T-helper 17 cell (primary cell): ENCODE measurements at regions not wholly inside any gene's neighbourhood (a gene's known extent, or its start where the extent isn't known, plus 50 kb on each side); places are given as distances from the start of the nearest gene placed in this dataset.
"Not testable (repeated sequence)": the region's sequence is repeated elsewhere in the genome, so short reads cannot be mapped to it uniquely, and the experiment has no call there.

Experiments
- ATAC-seq: fragments of 150-1000 bp; cut with Tn5 transposase; 2 replicates; pipeline ENCODE4 v1.10.0; 2021; ENCODE audit warnings: mild to moderate bottlenecking, moderate library complexity
- DNase-seq, 3 donors: peaks; one replicate each; pipeline versions ENCODE4 v3.0.0 to v3.0.0-alpha.2; 2020 to 2021
- H3K9me3 ChIP-seq: one replicate; pipeline ENCODE4 v1.7.0; 2013; ENCODE audit warnings: low read length, mild to moderate bottlenecking; ENCODE audit not compliant: control insufficient read depth, poor library complexity, severe bottlenecking
- H3K27ac Mint-ChIP-seq: one replicate; pipeline ENCODE4 v1.8.0; 2022; ENCODE audit warnings: mild to moderate bottlenecking, moderate library complexity, mixed read lengths
- H3K27me3 Mint-ChIP-seq: one replicate; pipeline ENCODE4 v1.8.0; 2022; ENCODE audit warnings: mixed read lengths
- H3K36me3 Mint-ChIP-seq: one replicate; pipeline ENCODE4 v1.8.0; 2022; ENCODE audit warnings: low read depth, mixed read lengths
- H3K4me1 Mint-ChIP-seq: one replicate; pipeline ENCODE4 v1.8.0; 2022; ENCODE audit warnings: mild to moderate bottlenecking, mixed read lengths
- H3K4me3 Mint-ChIP-seq: one replicate; pipeline ENCODE4 v1.8.0; 2022; ENCODE audit warnings: mild to moderate bottlenecking, moderate library complexity, mixed read lengths

DNA sequence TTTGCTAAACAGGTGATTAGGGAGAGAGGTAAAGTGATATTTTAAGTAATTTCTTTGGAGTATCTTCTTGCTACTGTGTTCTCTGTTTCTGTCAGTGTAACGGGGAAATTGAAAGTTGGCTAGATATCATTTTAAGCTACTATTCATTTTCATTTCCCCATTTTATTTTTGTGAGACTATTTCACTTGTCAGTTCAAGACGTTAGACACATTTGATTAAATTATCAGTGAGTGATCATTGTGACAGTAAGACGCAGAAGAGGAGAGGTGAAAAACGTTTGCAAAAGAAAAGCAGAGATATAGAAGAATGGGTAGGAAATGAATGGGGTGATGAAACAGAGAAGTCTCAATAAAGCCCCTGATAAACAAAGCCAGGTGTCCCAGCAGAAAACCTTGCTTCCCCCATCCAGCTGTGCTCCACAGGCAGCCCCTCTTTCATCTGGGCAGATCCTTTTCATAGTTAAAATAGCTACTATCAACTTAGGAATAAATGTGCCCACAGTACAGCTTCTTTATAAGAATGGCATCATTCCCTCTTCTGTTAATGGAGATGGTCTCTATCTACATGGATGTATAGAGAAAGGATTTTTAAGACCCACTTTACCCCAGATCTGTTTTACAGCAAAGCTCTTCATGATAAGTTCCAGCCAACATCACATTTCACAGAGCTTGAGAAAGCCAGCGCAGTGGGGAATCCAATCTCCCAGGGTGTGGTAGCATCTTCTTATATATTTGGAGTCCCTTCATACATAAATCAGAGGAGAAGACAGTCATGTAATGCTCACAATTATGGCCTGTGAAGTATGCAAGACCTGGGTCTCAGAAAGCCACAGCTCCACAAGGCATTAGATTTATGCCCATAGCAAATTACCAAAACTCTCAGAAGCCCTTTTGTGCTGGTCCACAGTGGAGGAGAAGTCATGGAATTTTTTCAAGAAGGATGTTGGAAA, 138.1 kb upstream of the ITGB1 start:
- Mint-ChIP-seq H3K36me3 (peaks cover 2% of the 10 kb centered on the region), H3K4me3 (no peak overlapping the region), H3K4me1 (peaks cover 26% of the 10 kb centered on the region), H3K27ac (peak overlapping the region; percentile 59), H3K27me3 (no peaks in the 10 kb centered on the region)
- no peak for ATAC-seq
- H3K9me3 ChIP-seq: no peaks in the 10 kb centered on the region
- no peak for DNase-seq

GRCh38 chr10:33094263-33095051, 136.4 kb upstream of the ITGB1 start:
- Mint-ChIP-seq H3K36me3 (peaks cover 8% of the 10 kb centered on the region), H3K27ac (peak overlapping the region; percentile 0), H3K4me3 (no peak overlapping the region), H3K4me1 (peaks cover 18% of the 10 kb centered on the region), H3K27me3 (no peaks in the 10 kb centered on the region)
- peaks cover 7% of the 10 kb centered on the region for H3K9me3 ChIP-seq
- ATAC-seq: no peak
- DNase-seq: no peak

- peaks cover 11% of the 10 kb centered on the region for H3K9me3 ChIP-seq
- ATAC-seq: no peak
- no peak overlapping the region for H3K27ac Mint-ChIP-seq
- H3K36me3 Mint-ChIP-seq: peaks cover 8% of the 10 kb centered on the region
- H3K4me1 Mint-ChIP-seq: peaks cover 13% of the 10 kb centered on the region
- no peak overlapping the region for H3K4me3 Mint-ChIP-seq
- no peaks in the 10 kb centered on the region for H3K27me3 Mint-ChIP-seq
- DNase-seq: no peak
These were observed 135.3 kb upstream of the ITGB1 start for GRCh38 chr10:33093362-33093761.

- peaks cover 16% of the 10 kb centered on the region for H3K4me1 Mint-ChIP-seq
- H3K27me3 Mint-ChIP-seq: no peaks in the 10 kb centered on the region
- DNase-seq (no peak), ATAC-seq (no peak)
- H3K9me3 ChIP-seq: peaks cover 15% of the 10 kb centered on the region
- peaks cover 11% of the 10 kb centered on the region for H3K36me3 Mint-ChIP-seq
- no peak overlapping the region for H3K4me3 Mint-ChIP-seq
- H3K27ac Mint-ChIP-seq: no peak overlapping the region
These were observed 134.6 kb upstream of the ITGB1 start for GRCh38 chr10:33092596-33092995.

GRCh38 chr10:33091201-33091600, 133.2 kb upstream of the ITGB1 start:
- H3K4me1 Mint-ChIP-seq: peaks cover 17% of the 10 kb centered on the region
- peaks cover 15% of the 10 kb centered on the region for H3K9me3 ChIP-seq
- no peak overlapping the region for H3K27ac Mint-ChIP-seq
- peaks cover 11% of the 10 kb centered on the region for H3K36me3 Mint-ChIP-seq
- no peaks in the 10 kb centered on the region for H3K27me3 Mint-ChIP-seq
- no peak for ATAC-seq
- no peak overlapping the region for H3K4me3 Mint-ChIP-seq
- no peak for DNase-seq

GRCh38 chr10:33088990-33089389, 131.0 kb upstream of the ITGB1 start:
- H3K9me3 ChIP-seq: peaks cover 22% of the 10 kb centered on the region
- no peaks in the 10 kb centered on the region for H3K27me3 Mint-ChIP-seq
- peak overlapping the region; percentile 64 for H3K27ac Mint-ChIP-seq
- peaks cover 16% of the 10 kb centered on the region for H3K4me1 Mint-ChIP-seq
- ATAC-seq (no peak), DNase-seq (no peak)
- H3K4me3 Mint-ChIP-seq: no peak overlapping the region
- H3K36me3 Mint-ChIP-seq: peaks cover 11% of the 10 kb centered on the region

GRCh38 chr10:33087922-33088321, 129.9 kb upstream of the ITGB1 start:
- Mint-ChIP-seq H3K36me3 (peaks cover 11% of the 10 kb centered on the region), H3K4me1 (peaks cover 15% of the 10 kb centered on the region), H3K4me3 (peak overlapping the region; percentile 67), H3K27me3 (no peaks in the 10 kb centered on the region), H3K27ac (peak overlapping the region; percentile 64)
- ATAC-seq (peak; percentile 66), DNase-seq (no peak)
- peaks cover 22% of the 10 kb centered on the region for H3K9me3 ChIP-seq

DNA sequence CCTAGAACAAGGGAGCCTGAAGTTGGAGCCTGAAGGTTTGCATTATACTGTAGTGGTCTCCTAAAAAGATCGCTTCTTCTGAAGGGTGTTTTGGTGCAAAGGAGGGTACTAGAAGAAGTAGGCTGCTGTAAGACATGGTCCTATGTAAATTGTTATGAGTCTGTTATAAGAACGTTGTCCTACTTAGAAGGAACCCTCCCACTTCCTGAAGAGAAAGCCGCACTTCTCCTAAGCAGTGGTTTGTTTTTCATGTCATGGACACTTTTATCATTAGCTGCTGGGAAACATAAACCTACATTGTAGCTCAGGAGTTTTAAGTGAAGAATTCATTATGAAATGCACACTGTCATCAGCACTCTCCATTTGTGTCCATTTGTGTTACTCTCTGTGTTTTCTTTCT, 129.1 kb upstream of the ITGB1 start:
- Mint-ChIP-seq H3K27ac (peak overlapping the region; percentile 64), H3K4me3 (peak overlapping the region; percentile 69), H3K27me3 (no peaks in the 10 kb centered on the region), H3K4me1 (peaks cover 12% of the 10 kb centered on the region), H3K36me3 (peaks cover 9% of the 10 kb centered on the region)
- ATAC-seq (peak; percentile 89), DNase-seq (no peak)
- peaks cover 22% of the 10 kb centered on the region for H3K9me3 ChIP-seq

GRCh38 chr10:33086100-33086499, 128.1 kb upstream of the ITGB1 start:
- no peaks in the 10 kb centered on the region for H3K27me3 Mint-ChIP-seq
- DNase-seq (no peak), ATAC-seq (no peak)
- H3K36me3 Mint-ChIP-seq: peaks cover 9% of the 10 kb centered on the region
- H3K4me3 Mint-ChIP-seq: no peak overlapping the region
- peak overlapping the region; percentile 64 for H3K27ac Mint-ChIP-seq
- H3K4me1 Mint-ChIP-seq: peaks cover 12% of the 10 kb centered on the region
- peaks cover 22% of the 10 kb centered on the region for H3K9me3 ChIP-seq

- Mint-ChIP-seq H3K27ac (no peak overlapping the region), H3K27me3 (no peaks in the 10 kb centered on the region), H3K4me1 (peaks cover 12% of the 10 kb centered on the region), H3K36me3 (peaks cover 7% of the 10 kb centered on the region), H3K4me3 (no peak overlapping the region)
- DNase-seq (no peak), ATAC-seq (no peak)
- peaks cover 19% of the 10 kb centered on the region for H3K9me3 ChIP-seq
These were observed 127.3 kb upstream of the ITGB1 start for GRCh38 chr10:33085313-33085833.

DNA sequence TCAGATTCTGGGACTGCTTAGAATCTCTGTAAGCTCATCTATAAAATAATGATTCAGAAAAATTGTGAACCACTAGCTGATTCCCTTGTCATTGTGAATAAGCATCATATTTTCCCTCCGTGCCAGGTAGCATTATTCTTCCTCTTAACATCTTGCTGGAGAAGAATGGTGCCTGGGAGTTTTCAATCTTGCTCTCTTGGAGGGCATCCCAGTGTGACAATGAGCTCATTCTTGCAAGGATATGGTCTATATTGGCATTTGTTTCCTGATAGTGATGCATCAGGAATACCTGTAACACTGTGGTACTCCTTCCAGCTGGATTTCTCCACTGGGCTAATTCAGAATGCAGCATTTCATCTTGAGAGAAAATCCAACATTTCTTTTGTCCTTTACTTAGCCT, 126.4 kb upstream of the ITGB1 start:
- no peak for DNase-seq
- no peak for ATAC-seq
- H3K27ac Mint-ChIP-seq: no peak overlapping the region
- peaks cover 15% of the 10 kb centered on the region for H3K9me3 ChIP-seq
- no peak overlapping the region for H3K4me3 Mint-ChIP-seq
- H3K4me1 Mint-ChIP-seq: peaks cover 12% of the 10 kb centered on the region
- peaks cover 3% of the 10 kb centered on the region for H3K36me3 Mint-ChIP-seq
- H3K27me3 Mint-ChIP-seq: no peaks in the 10 kb centered on the region

GRCh38 chr10:33082373-33082895, 124.4 kb upstream of the ITGB1 start:
- Mint-ChIP-seq H3K4me3 (no peak overlapping the region), H3K4me1 (peaks cover 8% of the 10 kb centered on the region), H3K27ac (no peak overlapping the region), H3K27me3 (no peaks in the 10 kb centered on the region), H3K36me3 (no peaks in the 10 kb centered on the region)
- H3K9me3 ChIP-seq: peaks cover 7% of the 10 kb centered on the region
- no peak for ATAC-seq
- DNase-seq: no peak

GRCh38 chr10:33080467-33080866, 122.4 kb upstream of the ITGB1 start:
- peak overlapping the region; percentile 29 for H3K27ac Mint-ChIP-seq
- H3K4me3 Mint-ChIP-seq, H3K27me3 Mint-ChIP-seq, H3K36me3 Mint-ChIP-seq, H3K4me1 Mint-ChIP-seq, ATAC-seq, DNase-seq, H3K9me3 ChIP-seq: not testable (repeated sequence)
